Medulla oblongata (tissue), 1 donor: ENCODE measurements at regions not wholly inside any gene's neighbourhood (a gene's known extent, or its start where the extent isn't known, plus 50 kb on each side); places are given as distances from the start of the nearest gene placed in this dataset.
"Not testable (repeated sequence)": the region's sequence is repeated elsewhere in the genome, so short reads cannot be mapped to it uniquely, and the experiment has no call there.

Source experiments
- DNase-seq: peaks from one replicate; pipeline ENCODE4 v3.0.0-alpha.2; 2015; ENCODE audit errors: extremely low spot score

- DNase-seq: no peak
Measured at GRCh38 chr9:6160579-6160978, 55.0 kb upstream of the IL33 start.

DNA sequence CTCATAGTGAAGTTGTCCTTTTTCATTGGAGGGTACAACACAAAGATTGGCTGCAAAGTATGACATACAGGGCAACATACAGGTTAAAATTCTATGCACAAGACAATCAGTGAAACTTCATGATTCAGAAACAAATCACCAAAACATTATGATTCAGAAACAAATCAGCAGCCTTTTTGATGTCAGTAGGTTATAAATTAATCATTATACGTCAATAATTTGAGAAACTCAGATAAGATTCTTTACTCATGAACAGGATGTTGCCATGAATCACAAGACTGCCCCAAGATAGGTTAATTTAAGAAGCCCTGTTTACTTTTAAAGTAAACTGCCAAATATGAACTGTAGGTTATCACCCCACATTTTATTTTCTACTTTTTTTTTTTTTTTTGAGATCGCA lies 62.2 kb upstream of the IL33 start:
- no peak for DNase-seq

DNA sequence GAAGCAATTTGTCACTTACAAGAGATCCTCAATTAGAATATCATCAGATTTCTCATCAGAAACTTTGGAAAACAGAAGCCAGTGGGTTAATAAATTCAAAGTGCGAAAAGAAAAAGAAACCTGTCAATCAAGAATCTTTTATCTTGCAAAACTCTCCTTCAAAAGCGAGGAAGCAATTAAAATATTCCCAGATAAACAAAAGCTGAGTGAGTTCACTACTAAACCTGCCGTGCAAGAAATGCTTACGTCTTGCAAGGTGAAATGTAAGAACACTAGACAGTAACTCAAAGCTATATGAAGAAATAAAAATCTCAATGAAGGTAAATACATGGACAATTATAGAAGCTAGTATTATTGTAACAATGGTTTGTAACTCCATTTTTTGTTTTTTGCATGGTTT lies 62.8 kb upstream of the IL33 start:
- no peak for DNase-seq

GRCh38 chr9:6150483-6150882 lies 65.1 kb upstream of the IL33 start:
- DNase-seq: no peak

DNA sequence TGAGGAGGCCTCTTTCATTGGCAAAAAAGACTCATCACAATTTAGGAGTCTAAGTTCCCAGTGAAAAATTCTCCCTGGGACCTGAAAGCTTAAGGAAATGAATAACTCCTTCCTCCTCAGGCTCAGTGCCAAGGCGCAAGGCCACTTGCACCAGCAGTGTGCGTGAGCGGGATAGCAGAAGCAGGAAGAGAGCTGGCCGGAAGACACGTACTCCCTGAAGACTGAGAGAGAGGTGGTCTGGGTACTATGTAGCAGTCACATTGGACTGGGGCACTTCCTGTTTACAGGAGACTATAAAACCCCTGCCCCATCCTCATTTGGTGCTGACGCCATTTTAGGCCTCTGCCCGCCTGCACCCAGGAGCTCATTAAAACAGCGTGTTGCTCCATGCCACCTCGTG lies 66.3 kb upstream of the IL33 start:
- no peak for DNase-seq

DNA sequence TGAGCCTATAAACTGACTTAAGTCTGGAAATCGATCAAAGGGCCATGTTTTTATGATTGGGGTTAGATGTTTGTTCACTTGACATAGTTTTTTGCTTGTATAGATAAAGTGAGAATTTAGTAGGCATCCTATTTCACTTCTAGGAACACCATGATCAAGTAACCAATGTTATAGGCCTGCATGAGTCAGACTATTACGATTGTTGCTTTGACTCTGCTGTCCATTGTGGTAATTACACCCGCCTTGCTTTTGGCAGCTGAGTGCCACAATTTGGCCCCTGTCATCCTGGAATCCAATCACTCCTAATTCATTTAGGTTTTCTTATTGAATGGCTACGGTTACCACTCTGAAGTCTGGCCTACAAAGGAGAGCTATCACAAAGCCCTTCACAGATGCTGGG lies 67.8 kb upstream of the IL33 start:
- DNase-seq: no peak

GRCh38 chr9:6144947-6145346 lies 70.7 kb upstream of the IL33 start:
- no peak for DNase-seq

- no peak for DNase-seq
Measured at GRCh38 chr9:6142799-6143454, 72.7 kb upstream of the IL33 start.

DNA sequence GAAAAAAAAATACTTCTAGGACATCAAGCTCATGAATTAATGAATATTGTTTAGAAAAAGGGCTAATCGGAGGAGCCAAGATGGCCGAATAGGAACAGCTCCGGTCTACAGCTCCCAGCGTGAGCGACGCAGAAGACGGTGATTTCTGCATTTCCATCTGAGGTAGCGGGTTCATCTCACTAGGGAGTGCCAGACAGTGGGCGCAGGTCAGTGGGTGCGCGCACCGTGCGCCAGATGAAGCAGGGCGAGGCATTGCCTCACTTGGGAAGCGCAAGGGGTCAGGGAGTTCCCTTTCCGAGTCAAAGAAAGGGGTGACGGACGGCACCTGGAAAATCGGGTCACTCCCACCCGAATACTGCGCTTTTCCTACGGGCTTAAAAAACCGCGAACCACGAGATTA lies 79.8 kb upstream of the IL33 start:
- DNase-seq: not testable (repeated sequence)

GRCh38 chr9:6134661-6135180 lies 80.9 kb upstream of the IL33 start:
- no peak for DNase-seq

DNA sequence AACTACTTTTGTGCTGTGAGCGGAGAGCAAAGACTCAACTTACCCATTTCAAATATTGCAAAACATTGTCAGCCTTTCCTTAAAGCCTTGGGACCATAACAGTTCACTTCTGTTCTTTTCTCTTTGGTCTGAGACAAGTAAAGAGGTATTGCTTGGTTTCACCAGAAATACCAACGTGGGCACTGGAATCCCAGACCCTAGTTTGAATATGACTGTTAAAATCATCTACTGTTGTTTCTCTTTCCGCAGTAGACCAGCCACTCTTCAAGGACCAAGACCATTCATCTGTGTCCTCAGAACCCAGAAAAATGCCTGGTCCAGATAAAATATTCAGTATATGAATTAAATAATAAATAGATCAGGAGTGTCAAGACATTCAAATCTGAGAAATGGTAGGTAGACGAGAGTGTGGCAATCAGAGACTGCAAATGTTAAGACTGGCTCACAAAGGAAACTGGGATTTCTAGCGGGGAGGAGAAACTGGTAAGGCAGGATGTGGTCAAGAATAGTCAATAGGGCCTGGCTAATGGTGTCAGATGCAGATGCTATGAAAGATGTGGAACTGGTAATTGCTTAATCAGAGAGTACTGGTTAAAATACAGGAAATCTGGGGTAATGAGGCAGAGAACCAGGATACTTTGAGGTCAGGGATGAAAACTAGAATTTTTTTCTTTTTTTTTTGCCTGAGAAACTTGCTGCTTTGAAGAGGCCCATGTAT lies 82.1 kb upstream of the IL33 start:
- DNase-seq: no peak

DNA sequence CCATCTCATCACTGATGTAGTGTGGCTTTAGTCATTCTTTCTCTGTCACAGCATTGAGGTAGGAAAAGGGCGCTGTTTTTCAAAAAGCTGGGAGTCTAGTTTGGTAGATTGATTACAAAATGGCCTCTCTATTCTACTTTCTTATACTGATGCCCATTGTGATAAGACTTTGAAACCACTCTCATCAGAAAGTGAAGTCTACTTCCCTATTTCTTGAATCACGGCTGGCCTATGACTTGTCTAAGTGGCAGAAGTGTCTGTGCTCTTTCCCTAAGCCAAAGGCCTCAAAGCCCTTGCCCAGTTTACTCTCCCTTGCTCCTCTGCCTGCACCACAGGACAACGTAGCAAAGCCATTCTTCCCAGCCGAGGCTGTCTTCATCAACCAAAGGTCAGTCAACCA lies 83.0 kb upstream of the IL33 start:
- DNase-seq: no peak

- DNase-seq: no peak
Measured at GRCh38 chr9:6128030-6128429, 87.6 kb upstream of the IL33 start.

GRCh38 chr9:6126377-6126776 lies 89.2 kb upstream of the IL33 start:
- DNase-seq: no peak

- DNase-seq: no peak
Measured at GRCh38 chr9:6123416-6123815, 92.2 kb upstream of the IL33 start.

DNA sequence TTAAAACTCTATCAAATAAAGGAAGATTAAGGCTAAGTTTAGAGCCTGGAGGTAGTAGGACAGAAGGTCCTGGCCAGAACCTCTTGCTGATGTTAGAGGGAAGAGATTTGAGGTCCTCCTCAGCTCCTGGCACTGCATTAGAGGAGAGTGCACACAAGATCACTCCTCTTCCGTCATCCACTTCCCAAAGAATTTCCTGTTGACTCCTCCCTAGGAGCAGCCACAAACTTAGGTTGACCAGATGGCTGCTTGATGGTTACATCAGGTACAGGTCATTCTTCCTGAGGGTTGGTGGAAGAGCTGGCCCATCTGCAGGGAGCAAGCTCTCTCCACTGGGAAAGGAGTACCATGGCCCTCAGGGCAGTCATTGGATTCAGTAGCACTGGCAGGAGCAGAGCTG lies 93.9 kb upstream of the IL33 start:
- no peak for DNase-seq

DNA sequence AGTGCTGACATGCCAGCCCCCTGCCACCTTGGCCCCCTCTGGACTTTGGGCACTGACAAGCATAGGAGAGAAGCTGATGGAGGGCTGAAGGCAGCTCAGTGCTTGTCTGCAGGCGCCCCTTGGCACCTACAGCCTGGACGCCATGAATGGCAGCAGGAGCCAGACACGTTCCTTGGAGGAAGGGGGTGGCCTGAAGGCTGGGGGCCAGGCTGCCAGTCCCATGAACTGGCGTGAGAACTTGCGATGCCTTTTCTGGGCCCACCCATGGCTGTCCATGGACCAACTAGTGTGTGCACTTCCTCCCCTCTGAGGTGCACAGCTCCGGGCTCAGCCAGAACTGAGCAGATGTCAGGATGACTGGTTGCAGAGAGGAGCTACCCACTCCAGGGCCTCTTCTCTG lies 99.0 kb upstream of the RANBP6 start:
- no peak for DNase-seq

DNA sequence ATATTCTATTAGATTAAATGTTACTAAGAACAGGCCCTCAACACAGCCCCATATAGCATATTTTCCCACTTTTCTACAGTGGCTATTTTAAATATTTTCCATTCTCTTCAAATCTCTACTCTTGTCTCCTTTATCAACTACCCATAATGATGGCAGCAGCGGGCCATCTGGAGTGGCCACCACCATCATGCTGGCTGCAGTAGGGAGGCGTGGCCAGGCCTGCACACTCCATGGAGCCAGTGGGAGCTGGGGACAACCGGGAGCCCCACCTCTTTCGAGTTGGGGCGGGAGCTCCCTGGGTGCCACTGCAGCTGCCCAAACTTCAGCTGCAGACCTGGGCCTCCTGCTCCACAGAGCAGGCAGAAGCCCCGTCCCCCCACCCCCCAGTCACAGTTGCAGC lies 98.4 kb upstream of the RANBP6 start:
- no peak for DNase-seq

GRCh38 chr9:6113312-6113711 lies 97.9 kb upstream of the RANBP6 start:
- DNase-seq: no peak

DNA sequence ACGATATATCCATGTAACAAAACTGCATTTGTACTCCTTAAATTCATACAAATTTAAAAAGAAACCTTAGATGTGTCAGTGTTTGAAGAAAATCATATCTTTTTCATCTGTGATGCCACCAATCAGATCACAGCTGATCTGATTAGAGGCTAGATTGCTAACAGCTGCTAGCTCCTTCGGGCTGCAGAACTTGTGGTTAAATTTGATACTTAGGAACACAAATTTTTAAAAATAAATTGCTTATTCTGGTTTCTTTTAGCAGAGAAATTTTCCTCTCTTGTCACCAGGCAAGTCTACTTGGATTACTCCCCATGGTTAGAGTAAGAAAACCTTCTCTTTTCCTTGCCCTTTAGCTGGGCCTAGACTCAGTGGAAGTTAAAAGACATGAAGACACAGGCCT lies 94.6 kb upstream of the RANBP6 start:
- no peak for DNase-seq

DNA sequence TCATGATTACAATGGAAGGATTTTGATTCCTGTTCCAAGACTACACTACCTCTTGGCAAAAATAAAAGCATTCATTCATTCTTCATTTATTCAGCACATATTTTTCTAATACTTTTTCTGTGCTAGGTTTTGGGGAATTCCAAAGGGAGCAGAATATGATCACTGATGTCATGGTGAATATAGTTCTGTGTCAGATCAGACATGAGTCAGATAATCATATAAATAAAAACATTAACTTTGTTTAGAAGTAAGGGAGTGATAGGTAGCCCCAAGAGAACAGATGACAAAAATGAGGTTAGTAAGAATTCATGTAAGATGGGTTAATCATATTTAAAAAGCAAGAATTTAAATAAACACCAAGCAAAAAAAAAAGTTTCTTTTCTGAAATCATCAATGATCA lies 94.1 kb upstream of the RANBP6 start:
- DNase-seq: no peak

DNA sequence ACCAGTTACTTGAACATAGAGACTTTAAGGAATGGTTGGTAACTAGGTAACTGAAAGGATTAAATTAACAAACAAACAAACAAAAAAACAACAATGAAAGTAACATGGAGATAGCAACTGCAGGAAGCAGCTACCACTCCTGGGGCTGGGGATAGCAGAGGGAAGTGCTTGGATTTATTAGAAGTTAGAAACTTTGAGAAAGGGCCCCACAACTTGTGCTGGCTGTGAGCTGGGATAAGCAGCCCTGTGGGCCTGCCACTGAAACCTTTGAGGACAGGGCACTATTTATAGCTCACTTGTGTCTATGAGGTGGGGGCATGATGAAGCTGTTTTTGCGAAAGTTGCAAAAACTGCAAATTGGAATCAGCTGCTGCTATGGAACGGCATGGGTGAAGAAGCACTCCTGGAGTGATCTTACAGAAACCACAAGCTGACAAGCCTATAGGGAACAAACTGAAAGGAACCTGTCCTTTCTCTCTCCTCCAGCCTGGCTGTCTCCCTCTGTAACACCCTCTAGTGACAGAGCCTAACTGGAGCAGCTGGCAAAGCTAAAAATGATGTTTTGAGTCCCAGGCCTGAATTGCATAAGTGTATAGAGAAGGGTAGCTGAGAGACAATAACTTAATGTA lies 91.4 kb upstream of the RANBP6 start:
- DNase-seq: peak; percentile 72

GRCh38 chr9:6105738-6106137 lies 90.3 kb upstream of the RANBP6 start:
- no peak for DNase-seq
